ENCODE measurements at regions not wholly inside any gene's neighbourhood (a gene's known extent, or its start where the extent isn't known, plus 50 kb on each side); places are given as distances from the start of the nearest gene placed in this dataset.
"Not testable (repeated sequence)": the region's sequence is repeated elsewhere in the genome, so short reads cannot be mapped to it uniquely, and the experiment has no call there.

DNA sequence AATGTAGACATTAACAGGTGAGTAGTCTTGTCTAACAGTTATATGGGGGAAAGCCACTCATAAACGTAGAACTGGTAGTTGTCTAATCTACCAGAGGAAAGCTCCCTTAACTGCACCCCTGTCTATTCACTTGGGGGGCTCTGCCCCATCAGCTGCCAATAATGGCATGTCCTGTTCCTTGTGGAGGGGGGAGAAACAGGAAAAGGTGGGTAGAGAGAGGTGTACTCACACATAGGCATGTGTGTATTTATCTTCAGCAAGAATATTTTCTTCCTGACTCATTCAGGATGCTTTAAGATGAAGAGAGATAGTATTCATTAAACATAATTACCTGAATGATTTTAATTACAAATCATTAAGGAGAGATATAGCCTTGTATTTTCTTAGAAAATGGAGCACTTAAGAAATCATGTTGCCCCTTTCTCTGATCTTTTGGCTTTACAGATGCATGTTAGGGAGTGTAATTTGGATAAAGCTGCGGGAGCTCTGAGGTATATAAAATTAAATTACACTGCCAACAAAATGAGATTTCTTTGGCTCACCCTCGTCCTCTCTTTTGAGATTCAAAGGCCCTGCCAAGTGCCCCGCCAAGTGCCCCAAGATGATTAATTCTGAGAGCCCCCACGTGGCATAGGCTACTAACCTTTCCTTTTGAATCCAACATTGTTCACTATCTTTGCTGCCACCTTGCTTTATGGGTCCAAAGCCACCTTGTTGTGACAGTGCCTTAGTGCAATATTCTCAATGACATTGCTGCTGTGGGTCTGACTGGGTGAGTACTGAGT is 286.3 kb upstream of the LYPLAL1 start:
- no peak for DNase-seq

DNA sequence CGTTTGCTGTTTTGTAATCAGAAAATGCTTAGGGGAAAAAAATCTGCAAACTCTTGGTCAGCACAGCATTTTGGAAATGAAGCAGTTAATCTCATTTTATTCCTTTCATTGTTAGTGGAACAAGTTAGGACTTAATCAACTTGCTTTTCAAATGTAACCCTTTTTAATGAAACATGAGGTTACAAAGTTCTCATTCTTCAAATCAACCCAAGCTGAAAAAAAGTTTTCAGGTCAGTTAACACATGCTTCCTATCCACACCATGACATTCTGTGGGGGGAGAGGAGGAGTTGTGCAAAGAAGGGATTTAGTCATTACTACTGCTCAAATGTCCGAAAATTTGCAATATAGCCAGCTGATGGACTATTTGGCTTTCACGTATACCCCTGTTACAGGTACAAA is 283.2 kb upstream of the LYPLAL1 start:
- DNase-seq: no peak

GRCh38 chr1:218891577-218891976 is 282.1 kb upstream of the LYPLAL1 start:
- no peak for DNase-seq

DNA sequence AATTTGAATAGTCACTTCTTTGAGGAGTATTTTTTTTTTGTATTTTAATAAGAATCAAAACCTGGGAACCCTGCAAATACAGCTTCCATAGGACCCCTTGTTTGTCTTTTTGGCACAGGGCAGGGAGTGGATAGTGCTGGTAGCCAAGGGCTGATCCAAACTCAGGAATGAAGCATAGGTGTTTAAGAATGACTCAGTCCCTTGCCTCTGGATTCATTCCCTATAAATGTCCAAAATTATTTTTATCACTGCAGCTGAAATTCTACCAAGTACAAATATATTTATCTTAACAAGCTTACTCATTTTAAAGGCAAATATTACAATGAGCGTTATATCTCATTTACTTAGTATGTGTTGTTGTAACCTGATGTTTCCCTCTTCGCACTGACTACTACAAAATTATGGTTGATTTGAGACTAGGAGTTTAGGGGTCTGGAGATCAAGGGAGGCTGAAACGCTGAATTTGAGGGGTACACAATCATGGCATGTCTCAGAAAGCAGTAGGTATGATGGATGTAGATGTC is 278.6 kb upstream of the LYPLAL1 start:
- no peak for DNase-seq

GRCh38 chr1:218896202-218896601 is 277.5 kb upstream of the LYPLAL1 start:
- DNase-seq: no peak

GRCh38 chr1:218898921-218899320 is 274.8 kb upstream of the LYPLAL1 start:
- DNase-seq: no peak

GRCh38 chr1:218900615-218901014 is 273.1 kb upstream of the LYPLAL1 start:
- no peak for DNase-seq

DNA sequence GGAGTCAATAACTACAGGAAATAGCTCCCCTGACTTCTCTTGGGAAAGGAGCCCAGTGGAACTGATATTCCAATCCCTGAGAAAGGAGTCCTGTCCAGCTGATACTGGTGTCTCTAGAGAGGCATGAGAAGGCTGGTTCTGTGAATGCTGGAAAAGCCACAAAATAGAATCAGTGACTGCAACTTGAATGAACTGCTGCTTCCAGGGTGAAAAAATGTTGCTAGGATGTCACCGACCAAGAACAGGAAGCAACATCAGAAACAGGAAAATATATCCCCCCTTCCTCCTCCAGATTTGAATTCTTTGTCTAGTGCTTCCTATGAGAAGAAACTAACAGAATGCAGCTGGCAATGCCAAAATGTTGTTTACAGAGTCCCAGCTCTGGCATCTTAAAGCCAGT is 269.3 kb upstream of the LYPLAL1 start:
- no peak for DNase-seq

DNA sequence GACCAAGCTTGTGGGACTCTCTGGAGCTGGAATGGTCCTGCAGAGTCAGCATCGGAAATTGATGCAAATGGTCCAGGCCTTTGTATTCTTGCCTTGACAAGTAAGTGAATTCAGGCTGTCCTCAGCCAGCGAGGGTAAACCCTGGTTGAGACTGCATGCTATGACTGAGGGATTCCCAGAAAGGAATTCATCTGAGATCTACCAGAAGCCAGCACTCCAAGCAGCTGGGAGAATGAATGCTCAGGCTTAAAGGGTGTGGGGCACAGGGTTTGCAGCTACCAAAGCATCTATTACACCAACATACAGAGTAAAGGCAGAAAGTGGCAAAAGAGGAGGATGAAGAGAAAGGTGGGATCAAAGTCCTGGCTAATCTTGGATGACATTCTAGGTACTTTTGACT is 257.0 kb upstream of the LYPLAL1 start:
- no peak for DNase-seq

DNA sequence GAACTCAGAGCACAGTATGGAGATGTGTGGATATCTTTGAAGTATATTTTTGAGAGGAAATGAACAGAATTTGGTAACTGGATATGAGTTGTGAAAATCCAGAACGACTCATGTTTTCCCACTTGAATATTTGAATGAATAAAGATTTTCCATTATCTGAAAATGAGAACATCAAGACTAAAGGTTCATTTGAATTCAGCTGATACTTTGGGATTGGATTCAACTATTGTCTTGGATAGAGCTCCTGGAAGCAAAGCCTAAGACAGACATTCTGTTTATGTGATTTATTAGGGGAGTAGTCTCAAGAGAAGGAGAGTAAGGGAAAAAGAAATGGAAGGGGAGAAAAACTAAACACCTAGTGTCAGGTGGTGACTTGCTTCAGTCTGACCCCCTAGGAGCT is 256.0 kb upstream of the LYPLAL1 start:
- DNase-seq: no peak

GRCh38 chr1:218925777-218926176 is 247.9 kb upstream of the LYPLAL1 start:
- DNase-seq: no peak

DNA sequence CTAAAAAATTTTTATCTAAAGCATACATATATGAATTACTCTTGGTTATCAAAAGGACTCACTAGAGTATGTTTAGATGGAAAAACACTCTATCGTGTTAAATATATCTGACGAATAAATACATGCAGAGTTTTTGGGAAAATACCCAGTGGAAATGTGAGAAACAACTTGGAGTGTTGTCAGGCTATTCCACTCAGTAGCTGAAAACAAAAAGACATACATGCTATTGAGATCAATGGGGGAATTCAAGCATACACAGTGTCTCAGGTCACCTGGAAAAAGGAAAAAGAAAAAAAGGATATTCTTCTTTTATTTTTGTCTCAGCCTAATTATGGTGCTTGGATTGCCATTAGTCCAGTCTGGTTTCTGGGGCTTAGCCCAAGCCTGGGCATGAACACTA is 247.0 kb upstream of the LYPLAL1 start:
- DNase-seq: no peak

- no peak for DNase-seq
These were observed 243.7 kb upstream of the LYPLAL1 start for GRCh38 chr1:218930000-218930399.

- DNase-seq: no peak
These were observed 243.0 kb upstream of the LYPLAL1 start for GRCh38 chr1:218930472-218931241.

GRCh38 chr1:218931324-218931723 is 242.4 kb upstream of the LYPLAL1 start:
- no peak for DNase-seq

DNA sequence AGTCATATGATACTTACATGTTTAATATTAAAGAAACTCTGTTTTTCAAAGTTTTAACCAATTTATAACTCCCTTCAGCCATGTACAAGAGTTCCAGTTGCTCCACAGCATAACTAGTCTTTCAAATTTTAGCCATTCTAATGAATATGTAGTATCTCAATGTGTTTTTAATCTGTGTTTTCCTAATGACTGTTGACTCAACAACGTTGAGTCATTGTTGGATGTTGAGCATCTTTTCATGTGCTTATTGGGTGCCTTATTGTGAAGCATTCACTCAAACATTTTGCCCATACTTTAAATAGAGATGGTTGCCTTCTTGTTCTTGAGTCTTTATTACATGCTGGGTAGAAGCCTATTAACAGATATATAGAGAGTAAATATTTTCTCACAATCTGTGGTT is 240.2 kb upstream of the LYPLAL1 start:
- no peak for DNase-seq

- not testable (repeated sequence) for DNase-seq
These were observed 238.3 kb upstream of the LYPLAL1 start for GRCh38 chr1:218935408-218935807.

DNA sequence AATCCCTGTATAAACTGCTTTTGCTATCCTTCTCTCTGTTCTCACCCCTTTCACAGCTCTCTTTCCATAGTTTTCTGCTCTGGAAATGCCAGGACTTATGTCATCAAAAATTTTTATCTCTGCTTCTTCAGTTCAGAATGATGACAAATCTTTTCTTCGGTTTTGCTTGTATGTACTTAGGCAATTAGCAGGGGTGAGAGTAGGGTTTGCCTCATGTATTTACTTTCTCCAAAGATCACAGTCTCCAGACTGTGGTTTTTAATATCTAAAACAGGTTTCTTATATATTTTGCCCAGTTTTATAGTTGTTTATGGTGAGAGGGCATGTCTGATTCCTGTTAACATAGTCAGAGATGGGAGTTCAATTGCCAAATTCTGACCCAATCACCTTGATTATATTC is 235.4 kb upstream of the LYPLAL1 start:
- DNase-seq: no peak

GRCh38 chr1:218939095-218939494 is 234.6 kb upstream of the LYPLAL1 start:
- no peak for DNase-seq

- no peak for DNase-seq
These were observed 231.2 kb upstream of the LYPLAL1 start for GRCh38 chr1:218942431-218942830.

DNA sequence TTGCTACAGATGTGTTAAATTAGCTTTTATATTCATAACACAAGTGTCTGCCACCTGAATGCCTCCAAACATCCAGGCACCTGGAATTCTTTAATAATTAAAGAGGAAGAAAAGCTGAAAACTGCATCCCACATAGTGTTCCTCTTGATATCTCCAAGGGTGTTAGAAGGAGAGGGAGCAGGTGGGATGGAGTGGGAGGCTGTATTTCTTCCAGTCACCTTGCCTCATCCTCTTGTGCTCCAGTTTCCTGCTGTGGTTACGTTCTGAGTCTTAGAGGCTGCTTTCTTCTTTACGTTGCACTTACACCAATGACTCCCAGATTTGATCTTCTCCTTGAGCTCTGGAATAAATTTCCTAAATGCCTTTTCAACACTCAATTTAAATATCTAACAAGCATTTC is 230.3 kb upstream of the LYPLAL1 start:
- DNase-seq: no peak

DNA sequence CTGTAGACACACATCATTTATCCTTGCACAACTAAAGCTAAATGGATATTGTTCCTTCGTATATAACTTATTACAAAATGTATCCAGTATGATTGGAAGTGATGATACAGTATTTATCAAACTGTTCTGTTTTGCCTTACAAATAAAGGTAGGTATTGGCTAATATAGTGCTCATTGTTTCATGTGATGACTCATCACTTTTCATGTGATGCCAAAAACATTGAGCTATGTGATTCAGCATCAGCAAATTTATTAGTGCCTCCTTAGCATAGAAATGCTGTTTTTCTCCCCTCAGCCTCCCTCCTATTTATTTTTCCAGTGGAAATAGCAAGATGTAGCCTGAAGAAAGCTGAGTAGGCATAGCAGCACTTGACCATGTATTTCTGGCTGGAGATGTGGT is 228.6 kb upstream of the LYPLAL1 start:
- DNase-seq: no peak

- no peak for DNase-seq
These were observed 227.5 kb upstream of the LYPLAL1 start for GRCh38 chr1:218946147-218946546.

DNA sequence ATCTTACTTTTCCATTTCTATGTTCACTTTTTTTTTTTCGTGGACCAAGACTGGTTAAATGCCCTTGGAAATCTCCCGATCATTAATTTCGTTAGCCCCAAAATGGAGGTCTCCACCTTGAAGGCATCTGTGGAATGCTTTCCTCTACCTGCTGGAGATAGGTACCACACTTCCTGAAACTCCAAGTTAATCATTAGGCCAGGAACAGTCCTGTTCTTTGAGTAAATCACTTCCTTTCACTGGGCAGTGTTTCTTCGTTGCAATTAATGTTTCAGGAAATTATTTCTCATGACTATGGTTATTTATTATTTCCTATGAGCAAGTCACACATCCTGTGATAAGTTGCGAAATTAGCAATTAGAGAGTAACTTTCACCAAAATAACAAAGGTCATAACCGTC is 225.2 kb upstream of the LYPLAL1 start:
- no peak for DNase-seq
